ENCODE measurements at regions not wholly inside any gene's neighbourhood (a gene's known extent, or its start where the extent isn't known, plus 50 kb on each side); places are given as distances from the start of the nearest gene placed in this dataset.

DNA sequence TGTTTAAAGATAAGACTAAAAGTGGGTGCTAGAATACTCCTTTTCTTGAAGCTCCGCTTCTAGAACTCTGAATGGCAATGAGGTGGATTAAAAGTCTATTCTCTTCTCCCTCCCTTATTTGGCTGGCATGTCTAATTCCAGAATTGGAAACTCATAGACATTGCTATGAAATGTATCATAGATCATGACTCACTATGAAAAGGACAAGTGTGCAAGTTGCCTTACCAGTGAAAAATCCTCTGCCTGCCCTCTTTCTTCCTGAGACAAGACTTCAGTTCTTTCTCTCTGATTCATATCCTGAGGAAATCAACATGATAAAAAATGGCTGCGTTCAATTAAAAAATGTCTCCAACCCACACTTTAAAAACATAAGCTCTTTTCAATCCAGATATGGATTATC lies 73.2 kb upstream of the BLID start:
- TF ChIP-seq ZNF8 (CRISPR knock-in tag; IDR thresholded peaks at IDR 0.05) (no peak), ISL1 (CRISPR knock-in tag; IDR thresholded peaks at IDR 0.05) (peak; percentile 59), GLIS3 (CRISPR knock-in tag; IDR thresholded peaks at IDR 0.05) (no peak), TOX (CRISPR knock-in tag; IDR thresholded peaks at IDR 0.05; ENCODE audit: borderline replicate concordance) (no peak)
- TF ChIP-seq, protein P1, sequence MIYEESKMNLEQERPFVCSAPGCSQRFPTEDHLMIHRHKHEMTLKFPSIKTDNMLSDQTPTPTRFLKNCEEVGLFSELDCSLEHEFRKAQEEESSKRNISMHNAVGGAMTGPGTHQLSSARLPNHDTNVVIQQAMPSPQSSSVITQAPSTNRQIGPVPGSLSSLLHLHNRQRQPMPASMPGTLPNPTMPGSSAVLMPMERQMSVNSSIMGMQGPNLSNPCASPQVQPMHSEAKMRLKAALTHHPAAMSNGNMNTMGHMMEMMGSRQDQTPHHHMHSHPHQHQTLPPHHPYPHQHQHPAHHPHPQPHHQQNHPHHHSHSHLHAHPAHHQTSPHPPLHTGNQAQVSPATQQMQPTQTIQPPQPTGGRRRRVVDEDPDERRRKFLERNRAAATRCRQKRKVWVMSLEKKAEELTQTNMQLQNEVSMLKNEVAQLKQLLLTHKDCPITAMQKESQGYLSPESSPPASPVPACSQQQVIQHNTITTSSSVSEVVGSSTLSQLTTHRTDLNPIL (CRISPR knock-in tag; IDR thresholded peaks at IDR 0.05; ENCODE audit: low read depth) = peak; percentile 49; the same call in 1 of the 2 replicates
- ATAC-seq = peak; percentile 90

DNA sequence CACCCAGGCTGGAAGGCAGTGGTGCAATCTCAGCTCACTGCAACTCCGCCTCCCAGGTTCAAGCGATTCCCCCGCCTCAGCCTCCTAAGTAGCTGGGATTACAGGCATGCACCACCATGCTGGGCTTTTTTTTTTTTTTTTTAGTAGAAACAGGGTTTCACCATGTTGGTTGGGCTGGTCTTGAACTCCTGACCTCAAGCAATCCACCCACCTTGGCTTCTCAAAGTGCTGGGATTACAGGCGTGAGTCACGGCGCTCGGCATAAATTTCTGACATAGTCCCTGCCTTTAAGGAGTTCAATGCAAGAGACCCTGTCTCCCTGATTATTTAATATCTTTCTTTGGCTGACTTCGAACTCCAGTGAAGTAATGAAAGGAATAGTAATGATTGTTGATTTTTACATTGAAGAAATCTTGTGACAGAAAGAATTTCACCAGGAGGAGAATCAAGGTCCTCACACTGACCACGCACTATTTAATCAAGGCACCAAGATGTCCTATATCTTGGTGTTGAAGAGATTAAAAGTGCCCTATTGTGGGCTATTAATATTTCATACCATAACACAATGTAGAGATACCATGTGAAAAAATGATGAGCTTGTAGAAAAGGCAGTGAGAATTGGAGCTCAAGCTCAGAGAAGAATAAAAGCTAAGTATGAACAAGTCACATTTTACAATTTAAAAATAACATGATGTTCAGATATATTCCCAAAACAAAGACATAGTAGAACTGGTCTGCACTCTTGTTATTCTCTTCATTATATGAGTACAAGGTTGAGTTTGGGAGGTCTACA lies 71.6 kb upstream of the BLID start:
- ATAC-seq = no peak
- TF ChIP-seq, protein P1 (CRISPR knock-in tag; IDR thresholded peaks at IDR 0.05; ENCODE audit: low read depth) = no peak
- TF ChIP-seq ZNF8 (CRISPR knock-in tag; IDR thresholded peaks at IDR 0.05) = no peak
- TF ChIP-seq TCF4 (CRISPR knock-in tag; IDR thresholded peaks at IDR 0.05; ENCODE audit: borderline replicate concordance) = no peak
- no peak for TF ChIP-seq SNAI2 (CRISPR knock-in tag; IDR thresholded peaks at IDR 0.05)
- no peak for TF ChIP-seq ZNF70 (CRISPR knock-in tag; IDR thresholded peaks at IDR 0.05)
- no peak for TF ChIP-seq ARNTL (CRISPR knock-in tag; IDR thresholded peaks at IDR 0.05; ENCODE audit: borderline replicate concordance, low read depth)
- no peak for TF ChIP-seq PPARA (CRISPR knock-in tag; IDR thresholded peaks at IDR 0.05; ENCODE audit: borderline replicate concordance)
- TF ChIP-seq CSDC2 (CRISPR knock-in tag; IDR thresholded peaks at IDR 0.05) = no peak
- no peak for TF ChIP-seq ISL1 (CRISPR knock-in tag; IDR thresholded peaks at IDR 0.05)
- TF ChIP-seq BACH2 (CRISPR knock-in tag; IDR thresholded peaks at IDR 0.05; ENCODE audit: borderline replicate concordance) = no peak
- TF ChIP-seq, protein P2, sequence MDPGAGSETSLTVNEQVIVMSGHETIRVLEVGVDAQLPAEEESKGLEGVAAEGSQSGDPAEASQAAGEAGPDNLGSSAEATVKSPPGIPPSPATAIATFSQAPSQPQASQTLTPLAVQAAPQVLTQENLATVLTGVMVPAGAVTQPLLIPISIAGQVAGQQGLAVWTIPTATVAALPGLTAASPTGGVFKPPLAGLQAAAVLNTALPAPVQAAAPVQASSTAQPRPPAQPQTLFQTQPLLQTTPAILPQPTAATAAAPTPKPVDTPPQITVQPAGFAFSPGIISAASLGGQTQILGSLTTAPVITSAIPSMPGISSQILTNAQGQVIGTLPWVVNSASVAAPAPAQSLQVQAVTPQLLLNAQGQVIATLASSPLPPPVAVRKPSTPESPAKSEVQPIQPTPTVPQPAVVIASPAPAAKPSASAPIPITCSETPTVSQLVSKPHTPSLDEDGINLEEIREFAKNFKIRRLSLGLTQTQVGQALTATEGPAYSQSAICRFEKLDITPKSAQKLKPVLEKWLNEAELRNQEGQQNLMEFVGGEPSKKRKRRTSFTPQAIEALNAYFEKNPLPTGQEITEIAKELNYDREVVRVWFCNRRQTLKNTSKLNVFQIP (CRISPR knock-in tag; IDR thresholded peaks at IDR 0.05; ENCODE audit: borderline replicate concordance, low read depth) = no peak
- no peak for TF ChIP-seq ZC3H10 (CRISPR knock-in tag; IDR thresholded peaks at IDR 0.05)
- TF ChIP-seq, protein P3, sequence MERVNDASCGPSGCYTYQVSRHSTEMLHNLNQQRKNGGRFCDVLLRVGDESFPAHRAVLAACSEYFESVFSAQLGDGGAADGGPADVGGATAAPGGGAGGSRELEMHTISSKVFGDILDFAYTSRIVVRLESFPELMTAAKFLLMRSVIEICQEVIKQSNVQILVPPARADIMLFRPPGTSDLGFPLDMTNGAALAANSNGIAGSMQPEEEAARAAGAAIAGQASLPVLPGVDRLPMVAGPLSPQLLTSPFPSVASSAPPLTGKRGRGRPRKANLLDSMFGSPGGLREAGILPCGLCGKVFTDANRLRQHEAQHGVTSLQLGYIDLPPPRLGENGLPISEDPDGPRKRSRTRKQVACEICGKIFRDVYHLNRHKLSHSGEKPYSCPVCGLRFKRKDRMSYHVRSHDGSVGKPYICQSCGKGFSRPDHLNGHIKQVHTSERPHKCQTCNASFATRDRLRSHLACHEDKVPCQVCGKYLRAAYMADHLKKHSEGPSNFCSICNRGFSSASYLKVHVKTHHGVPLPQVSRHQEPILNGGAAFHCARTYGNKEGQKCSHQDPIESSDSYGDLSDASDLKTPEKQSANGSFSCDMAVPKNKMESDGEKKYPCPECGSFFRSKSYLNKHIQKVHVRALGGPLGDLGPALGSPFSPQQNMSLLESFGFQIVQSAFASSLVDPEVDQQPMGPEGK (CRISPR knock-in tag; IDR thresholded peaks at IDR 0.05; ENCODE audit: borderline replicate concordance) = no peak
- TF ChIP-seq, protein P4, sequence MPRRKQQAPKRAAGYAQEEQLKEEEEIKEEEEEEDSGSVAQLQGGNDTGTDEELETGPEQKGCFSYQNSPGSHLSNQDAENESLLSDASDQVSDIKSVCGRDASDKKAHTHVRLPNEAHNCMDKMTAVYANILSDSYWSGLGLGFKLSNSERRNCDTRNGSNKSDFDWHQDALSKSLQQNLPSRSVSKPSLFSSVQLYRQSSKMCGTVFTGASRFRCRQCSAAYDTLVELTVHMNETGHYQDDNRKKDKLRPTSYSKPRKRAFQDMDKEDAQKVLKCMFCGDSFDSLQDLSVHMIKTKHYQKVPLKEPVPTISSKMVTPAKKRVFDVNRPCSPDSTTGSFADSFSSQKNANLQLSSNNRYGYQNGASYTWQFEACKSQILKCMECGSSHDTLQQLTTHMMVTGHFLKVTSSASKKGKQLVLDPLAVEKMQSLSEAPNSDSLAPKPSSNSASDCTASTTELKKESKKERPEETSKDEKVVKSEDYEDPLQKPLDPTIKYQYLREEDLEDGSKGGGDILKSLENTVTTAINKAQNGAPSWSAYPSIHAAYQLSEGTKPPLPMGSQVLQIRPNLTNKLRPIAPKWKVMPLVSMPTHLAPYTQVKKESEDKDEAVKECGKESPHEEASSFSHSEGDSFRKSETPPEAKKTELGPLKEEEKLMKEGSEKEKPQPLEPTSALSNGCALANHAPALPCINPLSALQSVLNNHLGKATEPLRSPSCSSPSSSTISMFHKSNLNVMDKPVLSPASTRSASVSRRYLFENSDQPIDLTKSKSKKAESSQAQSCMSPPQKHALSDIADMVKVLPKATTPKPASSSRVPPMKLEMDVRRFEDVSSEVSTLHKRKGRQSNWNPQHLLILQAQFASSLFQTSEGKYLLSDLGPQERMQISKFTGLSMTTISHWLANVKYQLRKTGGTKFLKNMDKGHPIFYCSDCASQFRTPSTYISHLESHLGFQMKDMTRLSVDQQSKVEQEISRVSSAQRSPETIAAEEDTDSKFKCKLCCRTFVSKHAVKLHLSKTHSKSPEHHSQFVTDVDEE (CRISPR knock-in tag; IDR thresholded peaks at IDR 0.05) = no peak
- no peak for TF ChIP-seq ZFP30 (CRISPR knock-in tag; IDR thresholded peaks at IDR 0.05)
- TF ChIP-seq, protein P5, sequence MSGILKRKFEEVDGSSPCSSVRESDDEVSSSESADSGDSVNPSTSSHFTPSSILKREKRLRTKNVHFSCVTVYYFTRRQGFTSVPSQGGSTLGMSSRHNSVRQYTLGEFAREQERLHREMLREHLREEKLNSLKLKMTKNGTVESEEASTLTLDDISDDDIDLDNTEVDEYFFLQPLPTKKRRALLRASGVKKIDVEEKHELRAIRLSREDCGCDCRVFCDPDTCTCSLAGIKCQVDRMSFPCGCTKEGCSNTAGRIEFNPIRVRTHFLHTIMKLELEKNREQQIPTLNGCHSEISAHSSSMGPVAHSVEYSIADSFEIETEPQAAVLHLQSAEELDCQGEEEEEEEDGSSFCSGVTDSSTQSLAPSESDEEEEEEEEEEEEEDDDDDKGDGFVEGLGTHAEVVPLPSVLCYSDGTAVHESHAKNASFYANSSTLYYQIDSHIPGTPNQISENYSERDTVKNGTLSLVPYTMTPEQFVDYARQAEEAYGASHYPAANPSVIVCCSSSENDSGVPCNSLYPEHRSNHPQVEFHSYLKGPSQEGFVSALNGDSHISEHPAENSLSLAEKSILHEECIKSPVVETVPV (CRISPR knock-in tag; IDR thresholded peaks at IDR 0.05) = no peak
- TF ChIP-seq GLIS3 (CRISPR knock-in tag; IDR thresholded peaks at IDR 0.05) = no peak
- TF ChIP-seq OSR1 (CRISPR knock-in tag; IDR thresholded peaks at IDR 0.05) = no peak

Measured in SK-N-SH treated with all-trans-retinoic acid at 6 μM for 48 hours (cell line).